ENCODE measurements at regions not wholly inside any gene's neighbourhood (a gene's known extent, or its start where the extent isn't known, plus 50 kb on each side); places are given as distances from the start of the nearest gene placed in this dataset.

- DNase-seq (ENCODE audit: low read depth), result no peak
Measured at GRCh38 chr16:85398688-85399582, 214.2 kb upstream of the GSE1 start.

- DNase-seq (ENCODE audit: low read depth), result no peak
Measured at GRCh38 chr16:85399583-85400284, 213.4 kb upstream of the GSE1 start.

- no peak for DNase-seq (ENCODE audit: low read depth)
Measured at GRCh38 chr16:85400305-85401205, 212.6 kb upstream of the GSE1 start.

- DNase-seq (ENCODE audit: low read depth), result no peak
Measured at GRCh38 chr16:85401370-85401916, 211.7 kb upstream of the GSE1 start.

- no peak for DNase-seq (ENCODE audit: low read depth)
Measured at GRCh38 chr16:85401917-85402766, 211.0 kb upstream of the GSE1 start.

- peak; percentile 29 for DNase-seq (ENCODE audit: low read depth)
Measured at GRCh38 chr16:85402910-85403692, 210.0 kb upstream of the GSE1 start.

- no peak for DNase-seq (ENCODE audit: low read depth)
Measured at GRCh38 chr16:85403693-85404092, 209.4 kb upstream of the GSE1 start.

GRCh38 chr16:85412911-85413520 lies 200.1 kb upstream of the GSE1 start:
- DNase-seq (ENCODE audit: low read depth), result no peak

GRCh38 chr16:85413691-85414663 lies 199.1 kb upstream of the GSE1 start:
- no peak for DNase-seq (ENCODE audit: low read depth)

- DNase-seq (ENCODE audit: low read depth), result no peak
Measured at GRCh38 chr16:85415196-85416090, 197.7 kb upstream of the GSE1 start.

- DNase-seq (ENCODE audit: low read depth), result peak; percentile 44
Measured at GRCh38 chr16:85416228-85417109, 196.7 kb upstream of the GSE1 start.

GRCh38 chr16:85417156-85417860 lies 195.8 kb upstream of the GSE1 start:
- DNase-seq (ENCODE audit: low read depth), result no peak

GRCh38 chr16:85418978-85419491 lies 194.1 kb upstream of the GSE1 start:
- no peak for DNase-seq (ENCODE audit: low read depth)

- no peak for DNase-seq (ENCODE audit: low read depth)
Measured at GRCh38 chr16:85419503-85420408, 193.4 kb upstream of the GSE1 start.
